Globus pallidus (tissue), 1 donor: ENCODE measurements at regions not wholly inside any gene's neighbourhood (a gene's known extent, or its start where the extent isn't known, plus 50 kb on each side); places are given as distances from the start of the nearest gene placed in this dataset.
"Not testable (repeated sequence)": the region's sequence is repeated elsewhere in the genome, so short reads cannot be mapped to it uniquely, and the experiment has no call there.

Experiments
- DNase-seq: peaks from one replicate; pipeline ENCODE4 v3.0.0-alpha.2; 2015; ENCODE audit warnings: low spot score

GRCh38 chr3:125810010-125810409, 159.0 kb upstream of the ROPN1B start:
- not testable (repeated sequence) for DNase-seq

GRCh38 chr3:125822175-125822574, 146.8 kb upstream of the ROPN1B start:
- DNase-seq = not testable (repeated sequence)

GRCh38 chr3:125831005-125831750, 137.8 kb upstream of the ROPN1B start:
- DNase-seq = not testable (repeated sequence)

- not testable (repeated sequence) for DNase-seq
Measured at GRCh38 chr3:125835562-125835961, 133.4 kb upstream of the ROPN1B start.

- DNase-seq = not testable (repeated sequence)
Measured at GRCh38 chr3:125836011-125836551, 132.9 kb upstream of the ROPN1B start.

GRCh38 chr3:125836786-125837185, 132.2 kb upstream of the ROPN1B start:
- DNase-seq = not testable (repeated sequence)

GRCh38 chr3:125838857-125839256, 130.1 kb upstream of the ROPN1B start:
- not testable (repeated sequence) for DNase-seq

GRCh38 chr3:125840465-125840864, 128.5 kb upstream of the ROPN1B start:
- DNase-seq = not testable (repeated sequence)

- DNase-seq = not testable (repeated sequence)
Measured at GRCh38 chr3:125847966-125848365, 121.0 kb upstream of the ROPN1B start.

- DNase-seq = not testable (repeated sequence)
Measured at GRCh38 chr3:125855006-125855405, 114.0 kb upstream of the ROPN1B start.

GRCh38 chr3:125860547-125860946, 108.4 kb upstream of the ROPN1B start:
- DNase-seq = not testable (repeated sequence)

GRCh38 chr3:125862841-125863254, 106.1 kb upstream of the ROPN1B start:
- not testable (repeated sequence) for DNase-seq

GRCh38 chr3:125864532-125864931, 104.4 kb upstream of the ROPN1B start:
- not testable (repeated sequence) for DNase-seq

- peak; percentile 67 for DNase-seq
Measured at GRCh38 chr3:125886006-125886405, 83.0 kb upstream of the ROPN1B start.

GRCh38 chr3:125899181-125899580, 69.8 kb upstream of the ROPN1B start:
- DNase-seq = not testable (repeated sequence)

GRCh38 chr3:125901473-125901872, 67.5 kb upstream of the ROPN1B start:
- not testable (repeated sequence) for DNase-seq

GRCh38 chr3:125903780-125904455, 65.1 kb upstream of the ROPN1B start:
- DNase-seq = not testable (repeated sequence)

GRCh38 chr3:125907279-125907678, 61.7 kb upstream of the ROPN1B start:
- DNase-seq = not testable (repeated sequence)

GRCh38 chr3:125910851-125911250, 58.1 kb upstream of the ROPN1B start:
- DNase-seq = not testable (repeated sequence)

- DNase-seq = peak; percentile 24
Measured at GRCh38 chr3:125914608-125915436, 54.2 kb upstream of the ROPN1B start.

- DNase-seq = peak; percentile 25
Measured at GRCh38 chr3:125915437-125915787, 53.6 kb upstream of the ROPN1B start.

GRCh38 chr3:125915792-125916375, 53.1 kb upstream of the ROPN1B start:
- peak; percentile 99 for DNase-seq
